Endothelial cell of hepatic sinusoid (primary cell): ENCODE measurements at regions not wholly inside any gene's neighbourhood (a gene's known extent, or its start where the extent isn't known, plus 50 kb on each side); places are given as distances from the start of the nearest gene placed in this dataset.
"Not testable (repeated sequence)": the region's sequence is repeated elsewhere in the genome, so short reads cannot be mapped to it uniquely, and the experiment has no call there.

Source experiments
- in situ Hi-C: cut with HindIII; loops from 2 replicates; pipeline ENCODE4 v1.10.0; 2017; ENCODE audit warnings: low sequenced_read_pairs

- in situ Hi-C loops: no loop called here
Observed at GRCh38 chr2:16927398-16927797, 261.8 kb upstream of the CYRIA start.

GRCh38 chr2:16925145-16925544 is 259.5 kb upstream of the CYRIA start:
- in situ Hi-C loops: no loop called here

GRCh38 chr2:16915341-16915755 is 249.7 kb upstream of the CYRIA start:
- in situ Hi-C loops: not testable (repeated sequence)

GRCh38 chr2:16911746-16912145 is 246.1 kb upstream of the CYRIA start:
- in situ Hi-C loops: no loop called here

GRCh38 chr2:16908656-16909055 is 243.0 kb upstream of the CYRIA start:
- in situ Hi-C loops: no loop called here

- in situ Hi-C loops: no loop called here
Observed at GRCh38 chr2:16907645-16908282, 242.1 kb upstream of the CYRIA start.

GRCh38 chr2:16905325-16905724 is 239.7 kb upstream of the CYRIA start:
- in situ Hi-C loops: not testable (repeated sequence)

GRCh38 chr2:16900405-16901025 is 234.9 kb upstream of the CYRIA start:
- in situ Hi-C loops: no loop called here

- in situ Hi-C loops: no loop called here
Observed at GRCh38 chr2:16899958-16900357, 234.3 kb upstream of the CYRIA start.

- in situ Hi-C loops: no loop called here
Observed at GRCh38 chr2:16890081-16890480, 224.4 kb upstream of the CYRIA start.

GRCh38 chr2:16885027-16885426 is 219.4 kb upstream of the CYRIA start:
- in situ Hi-C loops: no loop called here

- in situ Hi-C loops: no loop called here
Observed at GRCh38 chr2:16882706-16883105, 217.1 kb upstream of the CYRIA start.

GRCh38 chr2:16881122-16881521 is 215.5 kb upstream of the CYRIA start:
- in situ Hi-C loops: no loop called here

- in situ Hi-C loops: no loop called here
Observed at GRCh38 chr2:16871411-16871810, 205.8 kb upstream of the CYRIA start.

- in situ Hi-C loops: no loop called here
Observed at GRCh38 chr2:16870491-16871076, 204.9 kb upstream of the CYRIA start.

GRCh38 chr2:16869711-16870110 is 204.1 kb upstream of the CYRIA start:
- in situ Hi-C loops: no loop called here

- in situ Hi-C loops: no loop called here
Observed at GRCh38 chr2:16862471-16862870, 196.8 kb upstream of the CYRIA start.

- in situ Hi-C loops: no loop called here
Observed at GRCh38 chr2:16861530-16861929, 195.9 kb upstream of the CYRIA start.

GRCh38 chr2:16861111-16861510 is 195.5 kb upstream of the CYRIA start:
- in situ Hi-C loops: no loop called here

GRCh38 chr2:16860627-16861026 is 195.0 kb upstream of the CYRIA start:
- in situ Hi-C loops: no loop called here

- in situ Hi-C loops: no loop called here
Observed at GRCh38 chr2:16855183-16855582, 189.5 kb upstream of the CYRIA start.

GRCh38 chr2:16853088-16853487 is 187.5 kb upstream of the CYRIA start:
- in situ Hi-C loops: no loop called here
